DOHH2 (cell line): ENCODE measurements at regions not wholly inside any gene's neighbourhood (a gene's known extent, or its start where the extent isn't known, plus 50 kb on each side); places are given as distances from the start of the nearest gene placed in this dataset.
A peak's percentile ranks its signal among the peaks of the same experiment; 100 is the strongest.
"Not testable (repeated sequence)": the region's sequence is repeated elsewhere in the genome, so short reads cannot be mapped to it uniquely, and the experiment has no call there.

Experiments
- H3F3A ChIP-seq: fragments of 200-600 bp; sonication (generic), shearing (Covaris generic); 2 replicates; pipeline ENCODE4 v1.6.0; 2016; ENCODE audit warnings: antibody characterized with exemption, mild to moderate bottlenecking; ENCODE audit not compliant: control insufficient read depth, insufficient read depth
- H3K27ac ChIP-seq: fragments of 200-600 bp; sonication (generic); 2 replicates; pipeline ENCODE4 v1.5.1; 2014; ENCODE audit warnings: low read depth, mild to moderate bottlenecking, low read length, moderate library complexity
- H3K27me3 ChIP-seq: fragments of 200-600 bp; sonication (generic); 2 replicates; pipeline ENCODE4 v1.6.1; 2014; ENCODE audit warnings: mild to moderate bottlenecking, low read length, mixed read lengths; ENCODE audit not compliant: control insufficient read depth
- H3K36me3 ChIP-seq: fragments of 200-600 bp; sonication (generic); 2 replicates; pipeline ENCODE4 v1.6.1; 2014; ENCODE audit warnings: mild to moderate bottlenecking, low read length, moderate library complexity, mixed read lengths; ENCODE audit not compliant: control insufficient read depth
- H3K4me1 ChIP-seq: fragments of 200-600 bp; sonication (generic); 2 replicates; pipeline ENCODE4 v1.6.1; 2014; ENCODE audit warnings: mild to moderate bottlenecking, low read length, mixed read lengths; ENCODE audit not compliant: control insufficient read depth
- H3K4me2 ChIP-seq: fragments of 200-600 bp; sonication (generic); 2 replicates; pipeline ENCODE4 v1.6.0; 2014; ENCODE audit warnings: mild to moderate bottlenecking, low read length, moderate library complexity
- H3K4me3 ChIP-seq: fragments of 200-600 bp; sonication (generic); 2 replicates; pipeline ENCODE4 v1.5.1; 2014; ENCODE audit warnings: mild to moderate bottlenecking, low read length, mixed read lengths
- H3K79me2 ChIP-seq: fragments of 200-600 bp; sonication (generic); 2 replicates; pipeline ENCODE4 v1.6.1; 2014; ENCODE audit warnings: mild to moderate bottlenecking, low read length, mixed read lengths; ENCODE audit not compliant: control insufficient read depth
- H3K9me2 ChIP-seq: fragments of 200-600 bp; sonication (generic); replicated peaks from 2 replicates; pipeline ENCODE4 v1.6.1; 2014; ENCODE audit warnings: mild to moderate bottlenecking, low read length, mixed read lengths; ENCODE audit not compliant: control insufficient read depth
- H3K9me3 ChIP-seq: fragments of 200-600 bp; sonication (generic); 2 replicates; pipeline ENCODE4 v1.6.1; 2014; ENCODE audit warnings: antibody characterized with exemption, low read length, mixed read lengths; ENCODE audit not compliant: control insufficient read depth, insufficient read depth
- H4K20me1 ChIP-seq: fragments of 200-600 bp; sonication (generic); 2 replicates; pipeline ENCODE4 v1.6.0; 2014; ENCODE audit warnings: low read depth, mild to moderate bottlenecking, antibody characterized with exemption, low read length, moderate library complexity; ENCODE audit not compliant: control insufficient read depth, insufficient read depth
- CTCF ChIP-seq: fragments of 200-600 bp; sonication (generic); IDR thresholded peaks from one replicate; pipeline ENCODE4 v1.5.1; 2014; ENCODE audit warnings: antibody characterized with exemption, mild to moderate bottlenecking, low read depth, low read length; ENCODE audit not compliant: poor library complexity, severe bottlenecking
- EZH2phosphoT487 ChIP-seq: fragments of 200-600 bp; sonication (generic); IDR thresholded peaks from 2 replicates; pipeline ENCODE4 v1.6.1; 2017; ENCODE audit warnings: borderline replicate concordance, mild to moderate bottlenecking, antibody characterized with exemption, low read length, moderate library complexity, mixed read lengths

- Histone ChIP-seq H3K4me2 (no peak overlapping the region), H3K9me3 (no peaks in the 10 kb centered on the region), H3K27ac (no peak overlapping the region), H3K4me1 (no peaks in the 10 kb centered on the region), H3K4me3 (no peak overlapping the region), H3K27me3 (no peaks in the 10 kb centered on the region), H4K20me1 (no peaks in the 10 kb centered on the region), H3K36me3 (no peaks in the 10 kb centered on the region), H3K9me2 (no peaks in the 10 kb centered on the region), H3K79me2 (no peaks in the 10 kb centered on the region), H3F3A (no peaks in the 10 kb centered on the region)
- TF ChIP-seq EZH2phosphoT487 (no peak), CTCF (no peak)
Observed at GRCh38 chr4:1549638-1550035, 134.5 kb downstream of the FAM53A start.

GRCh38 chr4:1548827-1549637 lies 135.1 kb downstream of the FAM53A start:
- not testable (repeated sequence) for H3K79me2 ChIP-seq, H4K20me1 ChIP-seq, H3K27ac ChIP-seq, H3K4me1 ChIP-seq, H3K9me2 ChIP-seq, H3F3A ChIP-seq, H3K9me3 ChIP-seq, H3K4me2 ChIP-seq, H3K4me3 ChIP-seq, H3K27me3 ChIP-seq, H3K36me3 ChIP-seq
- peak; percentile 89 for TF ChIP-seq CTCF

- TF ChIP-seq CTCF (no peak), EZH2phosphoT487 (no peak)
- Histone ChIP-seq H3K27ac (no peak overlapping the region), H4K20me1 (no peaks in the 10 kb centered on the region), H3F3A (no peaks in the 10 kb centered on the region), H3K27me3 (no peaks in the 10 kb centered on the region), H3K4me2 (no peak overlapping the region), H3K9me2 (no peaks in the 10 kb centered on the region), H3K79me2 (no peaks in the 10 kb centered on the region), H3K36me3 (no peaks in the 10 kb centered on the region), H3K4me1 (no peaks in the 10 kb centered on the region), H3K4me3 (no peak overlapping the region), H3K9me3 (no peaks in the 10 kb centered on the region)
Observed at GRCh38 chr4:1547856-1548826, 136.0 kb downstream of the FAM53A start.
